GM21576 (cell line): ENCODE measurements at regions not wholly inside any gene's neighbourhood (a gene's known extent, or its start where the extent isn't known, plus 50 kb on each side); places are given as distances from the start of the nearest gene placed in this dataset.

Source experiments
- ATAC-seq: cut with Tn5 transposase; IDR thresholded peaks from one replicate; pipeline ENCODE4 v1.9.1; 2021; ENCODE audit warnings: mild to moderate bottlenecking, moderate library complexity; ENCODE audit not compliant: unreplicated experiment

DNA sequence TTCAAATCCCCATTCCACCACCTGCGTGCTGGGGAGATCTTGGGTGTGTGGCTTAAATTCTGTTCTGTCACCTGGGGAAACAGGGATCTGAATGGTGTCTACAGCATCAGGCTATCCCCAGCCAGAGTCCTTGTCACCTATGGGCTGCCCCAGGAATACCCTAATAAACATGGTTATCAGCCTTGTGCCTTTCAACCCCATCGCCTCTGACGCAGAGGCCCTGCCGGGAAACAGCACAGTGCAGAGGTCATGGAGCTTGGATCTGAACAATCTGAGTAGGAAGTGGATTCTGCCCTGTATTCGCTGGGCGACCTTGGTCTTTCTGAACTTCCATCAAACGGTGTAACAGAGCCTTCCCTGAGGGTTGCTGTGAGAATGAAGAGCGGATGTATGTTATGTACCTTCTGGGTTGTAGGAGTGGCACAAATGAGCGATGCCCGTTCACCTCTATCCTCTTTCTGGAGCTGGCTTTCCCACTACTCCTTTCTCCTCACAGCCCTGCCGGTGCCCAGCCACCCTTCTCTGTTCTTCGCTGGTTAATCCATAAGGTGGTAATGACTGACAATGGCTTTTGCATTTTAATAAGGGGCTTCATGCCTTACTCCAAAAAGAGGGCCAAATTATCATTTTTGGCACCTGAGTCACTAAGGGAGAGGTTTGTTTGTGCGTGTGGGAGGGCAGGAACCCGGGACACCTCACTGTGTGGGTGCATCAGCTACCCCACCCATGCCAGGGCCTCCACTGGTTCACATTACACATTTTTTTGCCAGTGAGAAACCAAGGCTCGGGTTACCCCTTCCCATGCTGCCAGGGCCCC, 256.5 kb downstream of the MYCN start:
- no peak for ATAC-seq

DNA sequence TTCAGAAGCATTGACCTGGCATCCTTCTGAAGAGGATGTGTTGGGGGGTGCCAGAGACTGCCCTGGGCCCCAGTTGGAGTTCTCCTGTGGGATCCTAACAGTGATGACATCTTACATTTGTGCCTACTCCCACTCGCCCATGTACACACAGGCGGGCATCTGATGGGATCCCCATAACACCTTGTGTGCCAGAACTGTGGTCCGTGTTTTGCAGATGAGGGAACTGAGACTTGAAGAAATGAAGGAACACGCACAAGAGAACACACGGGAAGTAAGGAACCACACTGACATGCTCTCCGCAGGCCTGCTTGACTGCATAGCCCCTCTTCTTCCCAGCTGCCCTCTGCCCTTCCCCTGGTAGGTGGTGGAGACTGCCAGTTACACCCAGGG, 255.3 kb downstream of the MYCN start:
- ATAC-seq = no peak

DNA sequence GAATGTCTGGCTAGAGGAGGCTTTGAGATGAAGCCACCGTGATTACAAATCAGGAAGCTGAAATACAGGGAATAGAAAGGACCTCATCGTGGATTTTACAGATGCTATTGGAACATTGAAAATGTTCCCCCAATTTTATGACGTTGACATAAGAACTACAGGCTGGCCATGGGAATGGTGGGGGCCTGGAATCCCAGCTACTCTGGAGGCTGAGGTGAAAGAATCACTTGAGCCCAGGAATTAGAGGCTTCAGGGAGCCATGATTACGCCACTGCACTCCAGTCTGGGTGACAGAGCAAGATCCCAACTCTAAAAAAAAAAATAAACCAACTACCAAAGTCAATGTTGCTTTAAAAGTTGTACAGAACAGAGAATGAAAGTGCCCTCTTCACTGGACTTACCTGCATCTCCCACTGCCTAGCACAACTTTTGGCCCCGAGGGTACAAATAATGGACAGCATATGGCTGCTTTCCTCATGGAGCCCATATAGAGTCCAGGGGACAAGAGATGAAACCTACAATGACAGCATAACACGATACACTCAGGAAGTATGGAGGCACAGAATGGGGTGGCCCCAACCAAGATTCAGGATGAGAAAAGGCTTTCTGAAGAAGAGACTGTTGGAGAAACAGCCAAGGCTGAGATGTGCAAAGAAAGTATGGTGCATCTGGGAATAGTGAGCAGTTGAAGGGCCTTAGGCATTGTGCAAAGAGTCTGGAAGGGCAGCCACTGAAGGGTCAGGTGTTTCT, 254.8 kb downstream of the MYCN start:
- ATAC-seq = no peak

DNA sequence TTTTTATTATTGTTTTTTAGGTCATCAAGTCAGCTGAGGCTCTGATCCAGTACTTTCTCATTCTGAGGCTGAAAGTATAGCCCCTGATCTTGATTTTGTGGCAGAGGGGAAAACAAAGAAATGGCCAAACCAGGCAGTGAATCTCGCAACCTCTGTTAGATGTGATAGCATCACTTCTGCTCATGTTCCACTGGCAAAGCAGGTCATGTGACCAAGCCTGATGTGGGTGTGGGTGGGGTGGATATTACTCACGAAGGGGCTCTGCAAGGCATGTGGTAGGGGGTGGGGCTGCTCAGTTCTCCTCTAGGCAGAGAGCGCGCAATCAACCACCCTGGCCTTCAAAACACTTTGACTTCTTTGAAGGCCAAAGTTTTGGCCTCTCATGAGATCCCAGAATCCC, 254.2 kb downstream of the MYCN start:
- ATAC-seq = no peak

- no peak for ATAC-seq
These were observed 253.7 kb downstream of the MYCN start for GRCh38 chr2:16194096-16194390.

- ATAC-seq = no peak
These were observed 252.3 kb downstream of the MYCN start for GRCh38 chr2:16192416-16193216.

GRCh38 chr2:16191431-16192200, 251.3 kb downstream of the MYCN start:
- no peak for ATAC-seq

DNA sequence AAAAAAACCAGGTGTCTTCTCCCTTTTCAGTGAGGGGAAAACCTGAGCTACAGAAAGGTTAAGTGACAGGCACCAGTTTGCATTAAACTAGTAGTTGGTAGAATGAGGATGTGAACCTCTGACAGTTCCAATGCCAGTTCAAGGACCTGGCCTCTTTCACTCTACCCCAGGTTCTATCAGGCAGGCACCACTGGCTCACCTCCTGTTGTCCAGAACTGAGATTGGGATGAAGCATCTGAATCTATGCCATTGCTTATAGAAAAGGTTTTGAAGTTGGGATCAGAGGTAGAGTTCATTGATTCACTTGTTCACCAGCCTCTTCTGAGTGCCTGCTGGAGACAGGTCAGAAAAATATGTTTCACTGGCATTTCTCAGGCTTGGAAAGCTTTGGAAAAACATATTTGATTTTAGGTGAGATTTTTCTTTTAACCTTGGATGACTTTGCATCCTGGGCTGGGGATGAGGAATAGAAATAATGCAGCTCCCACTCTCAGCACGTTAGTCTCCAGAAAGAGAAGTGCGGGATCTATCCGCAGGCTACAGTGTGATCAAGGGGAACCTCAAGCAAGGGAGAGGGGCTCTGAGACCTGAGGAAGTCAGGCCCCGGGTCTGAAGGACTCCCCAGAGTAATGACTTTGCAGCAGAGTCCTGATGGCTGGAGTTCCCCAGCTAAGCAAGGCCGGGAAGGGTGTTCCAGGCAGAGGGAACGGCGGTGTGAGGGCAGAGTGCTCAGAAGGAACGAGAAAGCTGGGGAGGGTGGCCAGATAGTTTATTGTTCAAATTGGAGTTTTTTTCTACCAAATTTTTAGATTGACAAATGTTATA, 250.3 kb downstream of the MYCN start:
- ATAC-seq = no peak

DNA sequence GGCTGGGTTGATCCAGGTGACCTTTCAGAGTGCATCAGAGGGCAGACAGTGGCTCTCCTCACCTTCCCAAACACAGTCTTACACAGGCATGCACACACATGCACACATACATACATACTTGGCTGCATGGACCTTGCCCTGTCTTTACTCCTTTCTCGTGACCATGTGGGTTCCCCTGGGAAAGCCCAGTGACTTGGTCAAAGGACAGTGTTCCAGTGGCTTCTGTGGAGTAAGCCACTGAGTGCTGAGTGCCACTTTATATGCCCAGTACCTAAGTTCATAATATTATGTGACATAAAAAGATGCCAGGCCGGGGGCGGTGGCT, 249.4 kb downstream of the MYCN start:
- ATAC-seq = no peak

DNA sequence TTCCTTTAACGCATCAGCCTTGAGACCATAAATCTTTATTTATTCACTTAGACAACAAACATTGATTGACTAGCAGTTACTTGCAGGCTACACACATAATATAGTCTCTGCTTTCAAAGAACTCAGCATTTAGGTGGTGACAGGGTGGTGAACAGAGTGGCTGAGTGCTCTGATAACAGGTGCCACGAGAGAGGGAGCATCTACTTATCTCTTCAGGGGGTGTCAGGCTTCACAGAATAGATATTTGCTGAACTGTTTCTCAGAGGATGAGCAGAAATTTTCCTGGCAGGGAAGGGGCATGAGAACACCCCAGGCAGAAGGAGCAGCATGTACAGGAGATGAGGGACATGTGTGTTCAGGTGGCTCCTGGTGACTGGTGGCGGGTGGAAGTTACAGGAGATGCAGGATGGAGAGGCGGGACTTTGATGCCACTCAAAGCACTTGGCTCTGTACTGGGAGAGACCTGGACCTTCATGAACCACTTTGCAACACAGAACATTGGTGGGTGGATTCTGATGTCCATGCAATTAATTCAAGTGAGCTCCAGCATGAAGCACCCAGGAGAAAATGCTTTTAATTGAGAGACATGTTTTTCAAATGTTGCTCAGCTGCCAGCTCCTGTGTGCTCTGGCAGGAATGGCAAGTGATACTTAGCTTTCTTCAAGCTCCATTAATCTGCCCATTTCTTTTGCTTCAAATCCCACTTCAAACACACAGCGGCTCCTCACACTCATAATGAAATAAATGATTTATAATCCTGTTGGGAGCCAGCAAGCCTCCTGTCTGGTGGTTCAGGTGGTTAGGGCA, 248.9 kb downstream of the MYCN start:
- no peak for ATAC-seq

- no peak for ATAC-seq
These were observed 248.0 kb downstream of the MYCN start for GRCh38 chr2:16188261-16188890.

GRCh38 chr2:16187482-16187817, 247.1 kb downstream of the MYCN start:
- ATAC-seq = no peak

DNA sequence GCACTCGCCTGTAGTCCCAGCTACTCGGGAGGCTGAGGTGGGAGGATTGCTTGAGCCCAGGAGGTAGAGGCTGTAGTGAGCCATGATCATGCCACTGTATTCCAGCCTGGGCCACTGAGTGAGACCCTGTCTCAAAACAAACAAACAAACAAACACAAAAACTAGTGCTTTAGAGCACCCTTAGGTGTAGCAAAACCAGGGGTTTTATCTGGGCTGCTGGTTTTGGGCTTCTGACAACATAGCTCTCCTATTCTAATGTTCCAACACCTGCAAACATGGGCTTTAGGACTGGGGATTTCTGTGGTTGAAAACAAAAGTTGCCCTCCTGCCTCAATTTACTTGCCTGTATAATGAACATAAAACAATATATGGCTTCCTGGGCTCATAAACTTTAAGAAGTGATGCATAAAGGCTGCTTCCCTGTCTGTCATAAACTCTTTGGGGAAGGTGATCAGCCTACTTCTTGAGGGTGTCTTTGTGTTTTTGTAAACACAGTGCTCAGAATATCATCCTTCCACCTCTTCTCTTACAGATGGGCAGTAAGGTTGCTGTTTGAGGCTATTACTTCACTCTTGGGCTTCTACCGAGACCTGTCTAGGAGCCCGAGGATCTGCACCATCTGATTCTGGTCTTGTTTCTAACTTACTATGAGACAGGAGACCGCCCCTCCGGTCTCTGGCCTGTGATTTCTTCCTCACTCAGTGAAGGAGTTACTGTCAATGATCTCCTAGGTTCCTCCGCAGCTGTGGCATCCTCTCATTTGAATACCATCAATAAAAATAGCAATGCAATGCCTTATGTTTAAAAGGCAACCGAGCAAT, 246.5 kb downstream of the MYCN start:
- no peak for ATAC-seq

DNA sequence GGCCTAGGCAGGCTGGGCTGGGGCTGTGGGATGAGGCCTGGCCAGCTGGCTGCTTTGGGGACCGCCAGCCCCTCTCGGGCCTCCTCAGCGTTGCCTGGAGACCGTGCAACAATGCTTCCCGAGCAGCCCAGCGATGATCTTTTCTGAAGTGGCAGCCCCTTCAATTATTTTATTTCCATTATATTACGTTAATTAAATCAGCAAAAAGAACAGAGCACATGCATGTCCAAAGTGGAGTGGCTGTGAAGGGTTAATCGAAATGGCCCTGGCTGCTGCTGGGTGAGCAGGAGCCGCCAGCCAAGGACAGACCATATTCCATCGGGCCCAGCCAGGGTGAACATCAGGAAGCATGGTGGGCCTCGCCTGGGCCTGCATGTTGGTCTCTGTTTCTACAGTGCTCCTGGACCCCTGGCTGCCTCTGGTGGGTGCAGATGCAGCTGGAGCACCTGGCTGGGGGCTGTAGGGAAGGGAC, 245.5 kb downstream of the MYCN start:
- no peak for ATAC-seq

GRCh38 chr2:16184945-16185660, 244.8 kb downstream of the MYCN start:
- ATAC-seq = no peak

- ATAC-seq = no peak
These were observed 244.1 kb downstream of the MYCN start for GRCh38 chr2:16184341-16184890.

GRCh38 chr2:16183345-16183744, 243.0 kb downstream of the MYCN start:
- no peak for ATAC-seq
